ENCODE measurements at regions not wholly inside any gene's neighbourhood (a gene's known extent, or its start where the extent isn't known, plus 50 kb on each side); places are given as distances from the start of the nearest gene placed in this dataset.

GRCh38 chr18:24805156-24805555 is 344.7 kb downstream of the HRH4 start:
- DNase-seq (ENCODE audit: extremely low spot score, unreplicated experiment): no peak
- Mint-ChIP-seq H3K27ac (ENCODE audit: unreplicated experiment) (no peak overlapping the region), H3K27me3 (ENCODE audit: unreplicated experiment) (peaks cover 4% of the 10 kb centered on the region), H3K9me3 (ENCODE audit: unreplicated experiment) (no peaks in the 10 kb centered on the region), H3K36me3 (ENCODE audit: unreplicated experiment) (no peaks in the 10 kb centered on the region), H3K4me3 (ENCODE audit: unreplicated experiment) (no peak overlapping the region), H3K4me1 (ENCODE audit: unreplicated experiment) (peaks cover 6% of the 10 kb centered on the region)
- TF ChIP-seq CTCF (IDR thresholded peaks at IDR 0.05): no peak

- TF ChIP-seq CTCF (IDR thresholded peaks at IDR 0.05): no peak
- H3K36me3 Mint-ChIP-seq (ENCODE audit: unreplicated experiment): no peaks in the 10 kb centered on the region
- DNase-seq (ENCODE audit: extremely low spot score, unreplicated experiment): no peak
- no peak overlapping the region for H3K27ac Mint-ChIP-seq (ENCODE audit: unreplicated experiment)
- H3K27me3 Mint-ChIP-seq (ENCODE audit: unreplicated experiment): peaks cover 4% of the 10 kb centered on the region
- no peak overlapping the region for H3K4me3 Mint-ChIP-seq (ENCODE audit: unreplicated experiment)
- H3K9me3 Mint-ChIP-seq (ENCODE audit: unreplicated experiment): no peaks in the 10 kb centered on the region
- no peaks in the 10 kb centered on the region for H3K4me1 Mint-ChIP-seq (ENCODE audit: unreplicated experiment)
Observed at GRCh38 chr18:24809173-24809950, 348.9 kb downstream of the HRH4 start.

- TF ChIP-seq CTCF (IDR thresholded peaks at IDR 0.05): no peak
- Mint-ChIP-seq H3K9me3 (ENCODE audit: unreplicated experiment) (no peaks in the 10 kb centered on the region), H3K4me1 (ENCODE audit: unreplicated experiment) (no peaks in the 10 kb centered on the region), H3K27ac (ENCODE audit: unreplicated experiment) (no peak overlapping the region), H3K27me3 (ENCODE audit: unreplicated experiment) (peaks cover 4% of the 10 kb centered on the region), H3K4me3 (ENCODE audit: unreplicated experiment) (no peak overlapping the region), H3K36me3 (ENCODE audit: unreplicated experiment) (no peaks in the 10 kb centered on the region)
- DNase-seq (ENCODE audit: extremely low spot score, unreplicated experiment): no peak
Observed at GRCh38 chr18:24810561-24811305, 350.3 kb downstream of the HRH4 start.

- no peaks in the 10 kb centered on the region for H3K9me3 Mint-ChIP-seq (ENCODE audit: unreplicated experiment)
- no peak overlapping the region for H3K4me3 Mint-ChIP-seq (ENCODE audit: unreplicated experiment)
- H3K36me3 Mint-ChIP-seq (ENCODE audit: unreplicated experiment): no peaks in the 10 kb centered on the region
- peaks cover 4% of the 10 kb centered on the region for H3K27me3 Mint-ChIP-seq (ENCODE audit: unreplicated experiment)
- H3K27ac Mint-ChIP-seq (ENCODE audit: unreplicated experiment): no peak overlapping the region
- no peaks in the 10 kb centered on the region for H3K4me1 Mint-ChIP-seq (ENCODE audit: unreplicated experiment)
- no peak for TF ChIP-seq CTCF (IDR thresholded peaks at IDR 0.05)
- DNase-seq (ENCODE audit: extremely low spot score, unreplicated experiment): no peak
Observed at GRCh38 chr18:24811950-24812681, 351.7 kb downstream of the HRH4 start.

GRCh38 chr18:24814521-24814920 is 354.1 kb downstream of the HRH4 start:
- peaks cover 4% of the 10 kb centered on the region for H3K27me3 Mint-ChIP-seq (ENCODE audit: unreplicated experiment)
- no peak overlapping the region for H3K4me3 Mint-ChIP-seq (ENCODE audit: unreplicated experiment)
- DNase-seq (ENCODE audit: extremely low spot score, unreplicated experiment): no peak
- no peaks in the 10 kb centered on the region for H3K4me1 Mint-ChIP-seq (ENCODE audit: unreplicated experiment)
- no peak overlapping the region for H3K27ac Mint-ChIP-seq (ENCODE audit: unreplicated experiment)
- no peak for TF ChIP-seq CTCF (IDR thresholded peaks at IDR 0.05)
- no peaks in the 10 kb centered on the region for H3K9me3 Mint-ChIP-seq (ENCODE audit: unreplicated experiment)
- no peaks in the 10 kb centered on the region for H3K36me3 Mint-ChIP-seq (ENCODE audit: unreplicated experiment)

All from osteocyte (in vitro differentiated cells).